ENCODE measurements at regions not wholly inside any gene's neighbourhood (a gene's known extent, or its start where the extent isn't known, plus 50 kb on each side); places are given as distances from the start of the nearest gene placed in this dataset.

DNA sequence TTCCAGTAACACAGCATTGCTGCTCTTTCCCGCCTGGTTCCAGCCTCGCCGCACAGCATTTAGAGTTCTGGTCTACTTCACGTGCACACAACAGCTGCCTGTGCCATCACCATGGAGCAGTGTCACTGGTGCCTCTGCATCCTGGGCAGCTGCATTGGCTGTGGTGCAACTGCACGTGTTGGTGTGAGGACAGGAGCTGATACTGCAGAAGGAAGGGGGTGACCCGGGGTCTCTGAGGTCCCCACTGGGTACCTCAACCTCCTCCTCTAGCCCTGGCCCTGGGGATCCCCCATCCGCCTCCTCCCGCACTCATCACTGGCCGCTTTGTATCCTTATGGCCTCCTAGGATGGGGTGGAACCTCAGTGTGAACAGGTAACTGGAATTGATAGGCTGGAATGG, 112.5 kb downstream of the SOX1 start:
- ChIA-PET POLR2A (ENCODE audit: low non-redundant PET) (no interaction called here), CTCF (no interaction called here)
- DNase-seq (ENCODE audit: low spot score) = no peak
- no peak overlapping the region for H3K27ac ChIP-seq
- TF ChIP-seq, protein P1, sequence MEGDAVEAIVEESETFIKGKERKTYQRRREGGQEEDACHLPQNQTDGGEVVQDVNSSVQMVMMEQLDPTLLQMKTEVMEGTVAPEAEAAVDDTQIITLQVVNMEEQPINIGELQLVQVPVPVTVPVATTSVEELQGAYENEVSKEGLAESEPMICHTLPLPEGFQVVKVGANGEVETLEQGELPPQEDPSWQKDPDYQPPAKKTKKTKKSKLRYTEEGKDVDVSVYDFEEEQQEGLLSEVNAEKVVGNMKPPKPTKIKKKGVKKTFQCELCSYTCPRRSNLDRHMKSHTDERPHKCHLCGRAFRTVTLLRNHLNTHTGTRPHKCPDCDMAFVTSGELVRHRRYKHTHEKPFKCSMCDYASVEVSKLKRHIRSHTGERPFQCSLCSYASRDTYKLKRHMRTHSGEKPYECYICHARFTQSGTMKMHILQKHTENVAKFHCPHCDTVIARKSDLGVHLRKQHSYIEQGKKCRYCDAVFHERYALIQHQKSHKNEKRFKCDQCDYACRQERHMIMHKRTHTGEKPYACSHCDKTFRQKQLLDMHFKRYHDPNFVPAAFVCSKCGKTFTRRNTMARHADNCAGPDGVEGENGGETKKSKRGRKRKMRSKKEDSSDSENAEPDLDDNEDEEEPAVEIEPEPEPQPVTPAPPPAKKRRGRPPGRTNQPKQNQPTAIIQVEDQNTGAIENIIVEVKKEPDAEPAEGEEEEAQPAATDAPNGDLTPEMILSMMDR (conservative IDR thresholded peaks at IDR 0.05; ENCODE audit: low read depth) = no peak

DNA sequence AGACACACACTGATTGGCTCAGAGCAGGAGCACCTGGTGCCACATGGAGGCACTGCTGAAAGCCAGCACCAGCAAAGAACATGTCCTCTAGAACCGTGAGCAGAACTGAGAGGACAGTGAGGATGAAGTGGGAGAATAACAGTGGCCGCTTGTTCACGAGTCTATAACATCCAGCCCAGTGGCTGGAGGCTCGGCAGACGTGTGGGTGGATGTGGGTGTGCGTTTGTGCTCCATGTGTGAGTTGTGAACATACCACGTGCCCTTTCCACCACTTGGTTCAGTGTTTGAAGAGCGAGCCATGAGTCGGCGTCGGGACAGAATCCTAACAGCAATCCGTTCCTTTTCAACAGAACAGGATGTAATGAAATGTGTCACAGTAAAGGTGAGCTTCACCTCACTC, 113.0 kb downstream of the SOX1 start:
- ChIA-PET CTCF (no interaction called here), POLR2A (ENCODE audit: low non-redundant PET) (no interaction called here)
- no peak for DNase-seq (ENCODE audit: low spot score)
- H3K27ac ChIP-seq = no peak overlapping the region
- TF ChIP-seq, protein P1 (conservative IDR thresholded peaks at IDR 0.05; ENCODE audit: low read depth) = no peak

DNA sequence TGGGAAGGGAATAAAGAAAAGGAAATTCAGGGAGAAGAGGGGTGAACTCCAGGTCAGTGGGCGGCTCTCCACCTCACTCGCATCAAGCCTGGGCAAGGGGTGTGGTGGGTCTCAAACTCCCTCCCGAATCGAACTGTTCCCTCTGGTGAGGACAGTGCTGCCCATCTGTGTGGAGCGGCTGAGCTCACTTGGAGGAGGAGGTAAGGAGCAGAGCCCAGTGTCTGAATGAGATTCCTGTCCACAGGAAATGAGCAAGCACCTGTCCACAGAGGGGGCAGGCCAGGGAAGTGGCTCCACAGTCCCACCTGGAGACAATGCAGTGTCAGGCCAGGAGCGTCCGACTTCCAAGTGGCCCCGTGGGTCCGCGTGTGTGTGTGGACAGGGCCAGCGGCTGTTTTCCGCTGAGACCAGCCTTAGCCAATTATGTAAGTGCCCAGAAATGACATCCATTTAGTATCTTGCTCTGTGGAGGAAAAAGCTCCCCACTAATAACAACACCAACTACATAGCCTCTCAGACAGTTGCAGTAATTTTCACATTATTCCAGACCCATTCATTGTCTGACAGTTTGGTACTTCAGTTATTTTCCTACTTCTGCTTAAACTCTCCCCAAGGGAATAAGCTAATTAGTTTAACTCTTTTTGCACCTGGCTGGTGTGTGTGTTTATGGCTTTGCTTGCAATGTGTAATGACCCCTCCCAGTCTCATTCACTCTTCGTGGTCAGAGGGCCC, 114.6 kb downstream of the SOX1 start:
- no peak for DNase-seq (ENCODE audit: low spot score)
- CTCF ChIA-PET = interaction anchor here (0.9 kb wide), 1 partner anchor 425 kb away, joined by 3 read pairs; no protein-coding TSS in a partner anchor
- POLR2A ChIA-PET (ENCODE audit: low non-redundant PET) = no interaction called here

DNA sequence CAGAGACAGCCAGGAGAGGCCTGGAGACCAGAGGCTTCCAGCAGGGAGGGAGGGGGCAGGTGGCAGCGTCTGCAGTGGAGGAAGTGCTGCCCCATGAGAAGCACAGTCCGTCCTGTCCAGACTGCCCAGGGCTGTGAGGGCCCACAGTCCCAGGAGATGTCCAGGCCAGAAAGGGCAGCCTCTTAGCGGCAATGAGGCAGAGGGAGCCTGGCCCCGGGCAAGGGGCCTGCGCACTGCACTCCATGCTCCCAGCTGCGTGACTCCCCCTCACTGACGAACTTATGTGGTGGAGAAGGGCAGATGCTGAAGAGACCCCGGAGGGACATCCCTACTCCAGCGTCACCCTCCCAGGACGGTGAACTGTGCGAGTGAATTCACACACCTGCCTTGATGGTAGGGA, 115.3 kb downstream of the SOX1 start:
- ChIA-PET POLR2A (ENCODE audit: low non-redundant PET) (no interaction called here), CTCF (no interaction called here)
- no peak for DNase-seq (ENCODE audit: low spot score)
- TF ChIP-seq, protein P1 (conservative IDR thresholded peaks at IDR 0.05; ENCODE audit: low read depth) = no peak
- H3K27ac ChIP-seq = no peak overlapping the region

More for the DNA sequence above, 114.6 kb downstream of the SOX1 start:
- no peak overlapping the region for H3K27ac ChIP-seq
- TF ChIP-seq, protein P1 (conservative IDR thresholded peaks at IDR 0.05; ENCODE audit: low read depth) = no peak

DNA sequence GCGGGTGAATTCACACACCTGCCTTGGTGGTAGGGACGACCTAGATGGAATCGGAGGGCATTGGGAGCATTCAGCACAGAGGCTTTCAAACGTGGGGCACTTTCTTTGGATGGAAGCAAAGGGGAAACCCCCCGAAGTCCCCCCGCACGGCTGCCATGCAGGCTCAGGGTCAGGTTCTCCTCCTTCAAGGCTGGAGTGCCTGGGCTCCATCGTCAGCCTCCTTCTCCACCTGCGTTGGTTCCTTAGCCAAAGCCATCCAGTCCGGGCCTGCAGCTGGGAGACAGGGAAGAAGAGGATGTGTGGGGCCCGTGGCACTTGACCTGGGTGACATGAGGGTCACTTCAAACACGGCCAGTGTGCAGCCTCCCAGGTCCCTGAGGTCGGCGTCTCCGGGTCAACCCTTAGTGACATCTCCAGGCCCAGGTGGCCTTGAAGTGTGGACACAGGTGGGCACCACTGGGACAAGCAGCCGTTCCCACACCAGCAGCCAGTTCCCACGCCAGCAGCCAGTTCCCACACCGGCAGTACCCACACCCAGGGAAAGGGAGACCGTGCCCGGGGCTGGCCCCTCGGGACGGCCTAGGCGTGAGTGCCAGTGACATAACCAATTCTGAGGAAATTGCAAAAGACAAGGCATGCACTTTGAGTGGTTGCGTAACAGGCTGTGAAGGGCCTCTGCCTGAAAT, 116.0 kb downstream of the SOX1 start:
- no peak for DNase-seq (ENCODE audit: low spot score)
- H3K27ac ChIP-seq = no peak overlapping the region

DNA sequence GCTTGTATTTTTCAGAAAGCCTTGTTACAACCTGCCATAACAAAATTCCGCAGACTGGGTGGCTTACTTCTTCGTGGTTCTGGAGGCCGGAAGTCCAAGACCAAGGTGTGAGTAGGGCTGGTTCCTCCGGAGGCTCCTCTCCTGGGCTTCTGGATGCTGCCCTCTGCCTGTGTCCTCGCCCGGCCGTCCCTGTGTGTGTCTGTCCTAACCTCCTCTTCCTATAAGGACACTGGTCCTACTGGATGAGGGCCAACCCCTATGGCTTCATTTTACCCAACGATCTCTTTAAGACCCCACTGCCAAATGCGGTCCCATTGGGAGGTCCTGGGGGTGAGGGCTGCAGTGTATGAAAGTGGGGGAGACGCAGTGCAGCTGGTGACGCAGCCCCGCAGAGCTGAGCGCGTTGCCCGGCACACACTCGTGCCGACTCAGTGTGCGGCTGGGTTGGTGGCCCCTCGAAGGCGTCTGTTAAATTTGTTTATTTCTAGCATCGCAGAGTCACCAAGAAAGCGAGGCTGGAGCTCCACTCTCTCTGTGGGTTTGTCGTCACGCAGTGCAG, 116.7 kb downstream of the SOX1 start:
- POLR2A ChIA-PET (ENCODE audit: low non-redundant PET) = no interaction called here
- H3K27ac ChIP-seq = no peak overlapping the region
- TF ChIP-seq, protein P1 (conservative IDR thresholded peaks at IDR 0.05; ENCODE audit: low read depth) = no peak
- no peak for DNase-seq (ENCODE audit: low spot score)
- CTCF ChIA-PET = no interaction called here

More for the DNA sequence above, 116.0 kb downstream of the SOX1 start:
- POLR2A ChIA-PET (ENCODE audit: low non-redundant PET) = no interaction called here
- TF ChIP-seq, protein P1 (conservative IDR thresholded peaks at IDR 0.05; ENCODE audit: low read depth) = no peak
- CTCF ChIA-PET = no interaction called here

Data from RWPE1 (cell line).